ENCODE measurements at regions not wholly inside any gene's neighbourhood (a gene's known extent, or its start where the extent isn't known, plus 50 kb on each side); places are given as distances from the start of the nearest gene placed in this dataset.

GRCh38 chr6:131492932-131493573, 80.0 kb upstream of the ARG1 start:
- TF ChIP-seq POLR2AphosphoS5 (IDR thresholded peaks at IDR 0.05; ENCODE audit: low read depth, low read length) = no peak
- TF ChIP-seq TAF1 (IDR thresholded peaks at IDR 0.05; ENCODE audit: borderline replicate concordance, insufficient read depth, low read length) = no peak
- TF ChIP-seq, protein P1, sequence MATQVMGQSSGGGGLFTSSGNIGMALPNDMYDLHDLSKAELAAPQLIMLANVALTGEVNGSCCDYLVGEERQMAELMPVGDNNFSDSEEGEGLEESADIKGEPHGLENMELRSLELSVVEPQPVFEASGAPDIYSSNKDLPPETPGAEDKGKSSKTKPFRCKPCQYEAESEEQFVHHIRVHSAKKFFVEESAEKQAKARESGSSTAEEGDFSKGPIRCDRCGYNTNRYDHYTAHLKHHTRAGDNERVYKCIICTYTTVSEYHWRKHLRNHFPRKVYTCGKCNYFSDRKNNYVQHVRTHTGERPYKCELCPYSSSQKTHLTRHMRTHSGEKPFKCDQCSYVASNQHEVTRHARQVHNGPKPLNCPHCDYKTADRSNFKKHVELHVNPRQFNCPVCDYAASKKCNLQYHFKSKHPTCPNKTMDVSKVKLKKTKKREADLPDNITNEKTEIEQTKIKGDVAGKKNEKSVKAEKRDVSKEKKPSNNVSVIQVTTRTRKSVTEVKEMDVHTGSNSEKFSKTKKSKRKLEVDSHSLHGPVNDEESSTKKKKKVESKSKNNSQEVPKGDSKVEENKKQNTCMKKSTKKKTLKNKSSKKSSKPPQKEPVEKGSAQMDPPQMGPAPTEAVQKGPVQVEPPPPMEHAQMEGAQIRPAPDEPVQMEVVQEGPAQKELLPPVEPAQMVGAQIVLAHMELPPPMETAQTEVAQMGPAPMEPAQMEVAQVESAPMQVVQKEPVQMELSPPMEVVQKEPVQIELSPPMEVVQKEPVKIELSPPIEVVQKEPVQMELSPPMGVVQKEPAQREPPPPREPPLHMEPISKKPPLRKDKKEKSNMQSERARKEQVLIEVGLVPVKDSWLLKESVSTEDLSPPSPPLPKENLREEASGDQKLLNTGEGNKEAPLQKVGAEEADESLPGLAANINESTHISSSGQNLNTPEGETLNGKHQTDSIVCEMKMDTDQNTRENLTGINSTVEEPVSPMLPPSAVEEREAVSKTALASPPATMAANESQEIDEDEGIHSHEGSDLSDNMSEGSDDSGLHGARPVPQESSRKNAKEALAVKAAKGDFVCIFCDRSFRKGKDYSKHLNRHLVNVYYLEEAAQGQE (IDR thresholded peaks at IDR 0.05; ENCODE audit: insufficient read depth in 1 of 2, low read depth in 2 of 2, low read length in 2 of 2) = no peak
- TF ChIP-seq SIN3A (IDR thresholded peaks at IDR 0.05; ENCODE audit: borderline replicate concordance, insufficient read depth, low read length) = no peak
- TF ChIP-seq FOXP2 (optimal IDR thresholded peaks at IDR 0.05; ENCODE audit: borderline replicate concordance, extremely low read depth, extremely low read length, insufficient read depth) = no peak

DNA sequence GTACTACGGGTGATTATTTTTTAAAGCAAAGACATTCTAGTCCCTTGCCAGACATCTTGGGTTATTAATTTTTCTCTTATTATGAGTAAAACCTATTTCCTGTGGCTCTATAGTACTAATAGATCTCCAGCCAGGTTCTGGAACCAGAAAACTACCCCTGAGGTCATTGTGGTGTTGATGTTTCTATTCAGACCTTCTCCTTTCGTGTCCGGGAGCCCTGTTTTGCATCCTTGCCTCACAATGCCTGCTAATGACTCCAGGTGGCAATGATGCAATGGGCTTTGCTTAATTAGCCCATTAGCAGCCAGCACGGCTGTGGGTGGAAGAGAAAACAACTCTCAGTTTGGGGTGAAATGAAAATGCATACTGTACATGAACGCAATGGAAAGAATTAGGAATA, 62.9 kb upstream of the ARG1 start:
- TF ChIP-seq SIN3A (IDR thresholded peaks at IDR 0.05; ENCODE audit: borderline replicate concordance, insufficient read depth, low read length) (no peak), FOXP2 (optimal IDR thresholded peaks at IDR 0.05; ENCODE audit: borderline replicate concordance, extremely low read depth, extremely low read length, insufficient read depth) (no peak), TAF1 (IDR thresholded peaks at IDR 0.05; ENCODE audit: borderline replicate concordance, insufficient read depth, low read length) (no peak), POLR2AphosphoS5 (IDR thresholded peaks at IDR 0.05; ENCODE audit: low read depth, low read length) (no peak)
- TF ChIP-seq, protein P1 (IDR thresholded peaks at IDR 0.05; ENCODE audit: insufficient read depth in 1 of 2, low read depth in 2 of 2, low read length in 2 of 2) = no peak

GRCh38 chr6:131510591-131510990, 62.4 kb upstream of the ARG1 start:
- TF ChIP-seq, protein P1 (IDR thresholded peaks at IDR 0.05; ENCODE audit: insufficient read depth in 1 of 2, low read depth in 2 of 2, low read length in 2 of 2) = no peak
- no peak for TF ChIP-seq FOXP2 (optimal IDR thresholded peaks at IDR 0.05; ENCODE audit: borderline replicate concordance, extremely low read depth, extremely low read length, insufficient read depth)
- no peak for TF ChIP-seq SIN3A (IDR thresholded peaks at IDR 0.05; ENCODE audit: borderline replicate concordance, insufficient read depth, low read length)
- TF ChIP-seq TAF1 (IDR thresholded peaks at IDR 0.05; ENCODE audit: borderline replicate concordance, insufficient read depth, low read length) = no peak
- no peak for TF ChIP-seq POLR2AphosphoS5 (IDR thresholded peaks at IDR 0.05; ENCODE audit: low read depth, low read length)

DNA sequence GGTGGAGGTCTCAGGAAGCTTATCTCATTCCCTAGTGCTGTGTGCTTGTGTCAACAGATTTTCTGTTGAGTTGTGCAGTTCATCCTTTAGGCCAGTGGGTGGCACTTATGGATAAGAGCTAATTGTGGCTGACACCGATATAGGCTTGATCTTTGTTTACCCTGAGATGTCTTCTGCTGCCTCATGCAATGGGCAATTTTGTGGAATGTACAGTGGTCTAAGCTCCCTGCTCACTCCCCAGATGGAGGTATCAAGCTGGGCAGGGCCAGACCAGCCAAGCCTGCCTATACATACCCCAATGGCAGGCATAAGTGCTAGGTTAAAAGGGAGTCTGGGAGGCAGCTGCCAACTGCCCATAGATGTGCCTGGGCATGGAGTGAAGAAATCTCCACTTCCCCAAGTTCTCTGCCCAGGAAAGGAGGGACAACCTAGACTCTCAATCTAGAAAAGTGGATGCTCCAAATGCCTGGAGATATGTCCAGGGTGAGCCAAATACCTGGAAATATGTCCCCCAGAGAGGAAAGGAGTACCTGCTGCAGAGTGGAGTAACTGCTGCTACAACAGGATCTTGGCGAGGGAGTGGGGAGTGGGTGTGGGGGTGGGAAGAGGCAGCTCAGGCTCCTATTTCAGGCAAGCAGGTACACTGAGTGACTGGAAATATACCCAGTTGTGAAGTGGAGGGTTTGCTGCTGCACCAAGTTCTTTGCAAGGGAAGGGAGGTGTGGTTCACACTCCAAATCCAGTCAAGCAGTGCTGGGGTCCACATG, 53.2 kb upstream of the ARG1 start:
- TF ChIP-seq TAF1 (IDR thresholded peaks at IDR 0.05; ENCODE audit: borderline replicate concordance, insufficient read depth, low read length) (no peak), FOXP2 (optimal IDR thresholded peaks at IDR 0.05; ENCODE audit: borderline replicate concordance, extremely low read depth, extremely low read length, insufficient read depth) (no peak), POLR2AphosphoS5 (IDR thresholded peaks at IDR 0.05; ENCODE audit: low read depth, low read length) (no peak), SIN3A (IDR thresholded peaks at IDR 0.05; ENCODE audit: borderline replicate concordance, insufficient read depth, low read length) (no peak)
- TF ChIP-seq, protein P1 (IDR thresholded peaks at IDR 0.05; ENCODE audit: insufficient read depth in 1 of 2, low read depth in 2 of 2, low read length in 2 of 2) = no peak

Data from PFSK-1 (cell line).